Fibroblast of villous mesenchyme (primary cell): ENCODE measurements at regions not wholly inside any gene's neighbourhood (a gene's known extent, or its start where the extent isn't known, plus 50 kb on each side); places are given as distances from the start of the nearest gene placed in this dataset.

Experiments used
- DNase-seq: peaks from one replicate; pipeline ENCODE4 v3.0.0-alpha.2; 2010; ENCODE audit warnings: low read depth
- H3K4me3 ChIP-seq: 2 replicates; pipeline ENCODE4 v1.5.1; 2011; ENCODE audit warnings: low read depth, mild to moderate bottlenecking, low read length
- TF ChIP-seq, protein P1 (sequence below): IDR thresholded peaks from 2 replicates; pipeline ENCODE4 v1.5.1; 2012; ENCODE audit warnings: low read depth, mild to moderate bottlenecking, low read length; ENCODE audit not compliant: insufficient read depth

DNA sequence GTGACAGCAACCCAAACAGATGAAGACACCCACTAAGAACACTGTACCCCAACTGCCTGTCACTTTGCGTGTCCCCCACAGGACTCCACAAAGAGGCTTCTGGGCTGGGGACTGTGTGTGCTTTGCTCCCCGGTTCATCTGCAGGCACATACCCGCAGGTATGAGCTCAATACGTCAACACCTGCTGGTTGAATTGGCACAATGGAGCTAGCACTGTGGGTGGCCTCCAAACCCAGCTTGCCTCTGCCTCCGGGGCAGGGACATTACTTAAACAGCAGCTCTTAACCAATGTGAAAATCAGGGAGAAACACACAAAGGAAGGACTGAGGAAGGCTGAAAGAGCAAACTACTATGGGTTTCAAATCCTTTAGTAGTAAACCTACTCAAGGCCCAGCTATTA lies 140.2 kb upstream of the TIAM1 start:
- no peak for DNase-seq
- TF ChIP-seq, protein P1, sequence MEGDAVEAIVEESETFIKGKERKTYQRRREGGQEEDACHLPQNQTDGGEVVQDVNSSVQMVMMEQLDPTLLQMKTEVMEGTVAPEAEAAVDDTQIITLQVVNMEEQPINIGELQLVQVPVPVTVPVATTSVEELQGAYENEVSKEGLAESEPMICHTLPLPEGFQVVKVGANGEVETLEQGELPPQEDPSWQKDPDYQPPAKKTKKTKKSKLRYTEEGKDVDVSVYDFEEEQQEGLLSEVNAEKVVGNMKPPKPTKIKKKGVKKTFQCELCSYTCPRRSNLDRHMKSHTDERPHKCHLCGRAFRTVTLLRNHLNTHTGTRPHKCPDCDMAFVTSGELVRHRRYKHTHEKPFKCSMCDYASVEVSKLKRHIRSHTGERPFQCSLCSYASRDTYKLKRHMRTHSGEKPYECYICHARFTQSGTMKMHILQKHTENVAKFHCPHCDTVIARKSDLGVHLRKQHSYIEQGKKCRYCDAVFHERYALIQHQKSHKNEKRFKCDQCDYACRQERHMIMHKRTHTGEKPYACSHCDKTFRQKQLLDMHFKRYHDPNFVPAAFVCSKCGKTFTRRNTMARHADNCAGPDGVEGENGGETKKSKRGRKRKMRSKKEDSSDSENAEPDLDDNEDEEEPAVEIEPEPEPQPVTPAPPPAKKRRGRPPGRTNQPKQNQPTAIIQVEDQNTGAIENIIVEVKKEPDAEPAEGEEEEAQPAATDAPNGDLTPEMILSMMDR = no peak
- H3K4me3 ChIP-seq = no peak overlapping the region

DNA sequence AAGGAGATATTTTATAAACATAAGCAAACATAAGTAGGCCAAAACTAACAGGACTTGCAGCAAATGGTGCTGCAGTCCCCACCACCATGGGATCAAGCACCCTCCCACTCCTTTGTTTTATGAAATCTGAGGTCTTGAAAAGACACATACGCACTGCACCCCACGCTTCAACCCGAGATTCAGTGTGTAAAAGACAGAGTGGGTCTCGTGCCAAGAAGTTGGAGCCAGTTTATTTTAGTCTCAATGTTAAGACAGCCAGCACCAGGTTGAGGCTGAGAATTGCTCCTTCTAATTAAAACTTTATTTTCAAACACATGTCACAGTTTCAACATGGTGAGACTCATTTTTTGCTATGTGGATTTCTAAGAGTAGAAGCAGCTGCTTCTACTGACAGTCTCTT lies 139.1 kb upstream of the TIAM1 start:
- no peak overlapping the region for H3K4me3 ChIP-seq
- TF ChIP-seq, protein P1 = no peak
- DNase-seq = no peak

DNA sequence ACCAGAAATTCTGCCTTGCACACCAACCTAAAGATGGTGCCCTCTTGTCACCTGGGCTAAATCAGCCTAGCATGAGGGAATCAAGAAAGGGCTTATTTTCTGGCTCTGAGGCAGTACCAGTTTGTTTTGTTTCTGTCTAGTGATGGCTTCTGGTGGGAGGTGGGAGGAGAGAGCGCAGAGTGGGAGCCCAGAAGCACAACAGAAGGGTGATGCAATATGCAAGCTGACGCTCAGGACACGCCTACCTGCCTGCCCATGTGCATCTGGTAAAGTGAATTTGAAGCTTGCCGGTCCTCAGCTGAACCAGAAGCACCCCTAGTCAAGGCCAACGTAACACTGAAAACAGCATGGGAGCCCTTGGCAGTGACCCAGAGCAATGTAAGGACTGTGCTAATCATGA lies 138.4 kb upstream of the TIAM1 start:
- TF ChIP-seq, protein P1 = no peak
- DNase-seq = no peak
- H3K4me3 ChIP-seq = no peak overlapping the region

DNA sequence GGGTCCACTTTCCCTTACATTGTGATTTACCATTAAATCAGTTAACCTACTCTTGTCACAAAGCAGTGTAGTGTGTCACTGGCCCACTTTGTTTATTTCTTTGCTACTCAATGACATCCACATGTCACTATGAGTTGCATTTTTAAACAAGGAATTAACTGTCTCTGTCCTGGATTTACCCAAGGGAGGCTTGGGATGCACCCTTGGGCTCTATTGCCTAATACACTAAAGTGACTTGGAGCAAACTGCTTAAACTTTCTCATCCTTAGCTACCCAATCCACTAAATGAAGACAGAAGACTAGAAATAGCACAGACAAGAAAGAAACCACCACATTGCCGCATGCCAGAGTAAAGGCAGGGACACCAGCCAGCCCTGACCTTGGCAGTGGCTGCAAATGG lies 136.2 kb upstream of the TIAM1 start:
- TF ChIP-seq, protein P1 = no peak
- no peak overlapping the region for H3K4me3 ChIP-seq
- no peak for DNase-seq

DNA sequence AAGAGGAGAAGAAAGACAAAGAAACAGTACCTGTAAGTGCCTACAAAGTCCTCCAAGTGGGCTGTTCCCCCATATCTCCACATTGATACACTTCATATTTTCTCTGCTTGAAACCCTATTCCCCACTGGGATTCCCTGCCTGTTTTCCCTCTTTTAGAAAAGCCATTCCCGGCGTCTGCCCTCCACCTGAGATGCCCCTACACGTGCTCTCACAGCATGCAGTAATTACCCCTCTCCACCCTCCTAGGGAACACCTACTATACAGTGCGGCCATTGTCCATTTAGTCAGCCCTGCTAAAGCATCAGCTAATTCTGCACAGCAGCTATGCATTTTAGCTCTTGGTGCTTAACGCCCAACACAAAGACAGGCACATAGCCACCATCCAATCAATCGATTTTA lies 135.7 kb upstream of the TIAM1 start:
- TF ChIP-seq, protein P1 = no peak

DNA sequence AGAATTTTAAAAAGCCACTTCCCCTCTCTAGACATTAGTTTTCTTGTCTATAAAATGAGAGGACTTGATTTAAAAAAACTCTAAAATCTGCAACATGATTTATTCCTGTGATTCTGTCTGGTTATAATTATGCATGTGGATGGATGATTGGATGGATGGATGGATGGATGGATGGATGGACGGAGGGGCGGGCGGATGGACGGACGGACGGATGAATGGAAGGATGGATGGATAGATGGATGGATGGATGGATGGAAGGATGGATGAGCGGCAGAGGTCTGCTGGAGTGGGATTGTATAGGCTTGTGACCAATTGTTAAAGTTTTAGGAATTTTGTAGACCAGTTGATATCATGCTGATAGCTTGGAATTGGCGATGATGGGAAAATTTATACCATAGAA lies 135.2 kb upstream of the TIAM1 start:
- TF ChIP-seq, protein P1 = no peak
- DNase-seq = no peak
- no peak overlapping the region for H3K4me3 ChIP-seq

More for the DNA sequence above, 135.7 kb upstream of the TIAM1 start:
- no peak overlapping the region for H3K4me3 ChIP-seq
- DNase-seq = no peak

DNA sequence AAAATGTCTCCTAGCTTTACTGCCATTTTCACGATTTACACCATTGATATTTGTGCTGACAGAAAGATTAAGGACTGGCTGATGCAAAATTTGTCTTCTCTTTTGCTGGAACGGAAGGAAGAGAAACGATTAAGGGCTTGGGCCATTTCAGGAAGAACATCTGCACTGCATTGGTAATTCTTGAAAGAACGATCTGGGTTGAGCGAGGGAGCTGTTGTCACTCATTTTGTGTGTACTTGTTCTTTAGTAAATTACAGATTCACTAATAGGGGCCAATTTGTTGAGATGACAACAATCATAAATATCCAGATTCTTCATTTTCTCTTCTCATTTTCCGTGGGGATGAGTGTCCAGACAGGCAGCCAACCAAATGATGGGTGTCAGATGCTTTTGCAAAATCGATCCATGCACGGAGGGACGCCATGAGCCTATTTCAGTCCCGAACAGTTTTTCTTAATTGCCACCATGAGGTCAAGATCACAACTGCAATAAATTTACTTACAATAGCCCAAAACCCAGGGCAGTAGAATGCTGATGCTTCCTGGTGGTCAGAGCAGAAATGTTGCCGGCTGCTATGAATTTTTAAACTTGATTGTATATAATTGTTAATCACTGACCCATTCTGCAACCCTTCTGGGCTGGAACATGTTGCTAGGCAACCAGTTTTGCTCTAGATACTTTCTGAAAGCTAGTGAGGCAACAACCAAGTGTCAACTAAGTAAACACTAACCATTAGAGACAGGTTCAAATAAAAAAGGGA lies 132.4 kb upstream of the TIAM1 start:
- no peak overlapping the region for H3K4me3 ChIP-seq
- DNase-seq = no peak
- TF ChIP-seq, protein P1 = no peak
